Brain pericyte (primary cell): ENCODE measurements at regions not wholly inside any gene's neighbourhood (a gene's known extent, or its start where the extent isn't known, plus 50 kb on each side); places are given as distances from the start of the nearest gene placed in this dataset.
"Not testable (repeated sequence)": the region's sequence is repeated elsewhere in the genome, so short reads cannot be mapped to it uniquely, and the experiment has no call there.

Source experiments
- DNase-seq: peaks from one replicate; pipeline ENCODE4 v3.0.0-alpha.2; 2012; ENCODE audit warnings: low read depth, low spot score

DNA sequence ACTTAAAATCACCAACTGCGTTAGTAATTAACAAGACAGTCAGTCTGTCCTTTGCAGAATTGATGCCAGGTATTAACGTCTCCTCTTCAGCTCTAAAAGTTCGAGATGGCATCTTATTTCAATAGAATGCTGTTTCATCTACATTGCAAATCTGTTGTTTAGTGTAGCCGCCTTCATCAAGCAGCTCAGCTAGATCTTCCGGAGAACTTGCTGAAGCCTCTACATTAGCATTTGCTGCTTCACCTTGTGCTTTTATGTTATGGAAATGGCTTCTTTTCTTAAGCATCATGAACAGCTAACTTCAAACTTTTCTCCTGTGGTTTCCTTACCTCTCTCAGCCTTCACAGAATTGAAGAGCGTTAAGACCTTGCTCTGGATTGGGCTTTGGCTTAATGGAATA is 95.5 kb upstream of the FAM20C start:
- no peak for DNase-seq

DNA sequence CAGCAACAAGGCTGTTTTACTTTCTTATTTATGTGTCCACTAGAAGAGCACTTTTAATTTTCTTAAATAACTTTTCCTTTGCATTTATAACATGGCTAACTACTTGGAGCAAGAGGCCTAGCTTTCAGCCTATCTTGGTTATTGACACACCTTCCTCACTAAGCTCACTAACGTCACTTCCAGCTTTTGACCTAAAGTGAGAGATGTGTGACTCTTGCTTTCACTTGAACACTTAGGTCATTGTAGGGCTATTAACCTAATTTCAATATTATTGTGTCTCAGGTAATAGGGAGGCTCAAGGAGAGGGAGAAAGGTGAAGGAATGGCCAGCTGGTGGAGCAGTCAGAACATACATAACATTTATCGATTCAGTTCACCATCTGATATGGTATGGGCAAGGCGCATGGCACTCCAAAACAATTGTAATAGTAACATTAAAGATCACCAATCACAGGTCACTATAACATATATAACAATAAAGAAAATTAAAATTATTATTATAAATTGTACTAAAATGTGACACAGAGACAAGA is 95.0 kb upstream of the FAM20C start:
- no peak for DNase-seq

- no peak for DNase-seq
Measured at GRCh38 chr7:101146-102046, 91.0 kb upstream of the FAM20C start.

DNA sequence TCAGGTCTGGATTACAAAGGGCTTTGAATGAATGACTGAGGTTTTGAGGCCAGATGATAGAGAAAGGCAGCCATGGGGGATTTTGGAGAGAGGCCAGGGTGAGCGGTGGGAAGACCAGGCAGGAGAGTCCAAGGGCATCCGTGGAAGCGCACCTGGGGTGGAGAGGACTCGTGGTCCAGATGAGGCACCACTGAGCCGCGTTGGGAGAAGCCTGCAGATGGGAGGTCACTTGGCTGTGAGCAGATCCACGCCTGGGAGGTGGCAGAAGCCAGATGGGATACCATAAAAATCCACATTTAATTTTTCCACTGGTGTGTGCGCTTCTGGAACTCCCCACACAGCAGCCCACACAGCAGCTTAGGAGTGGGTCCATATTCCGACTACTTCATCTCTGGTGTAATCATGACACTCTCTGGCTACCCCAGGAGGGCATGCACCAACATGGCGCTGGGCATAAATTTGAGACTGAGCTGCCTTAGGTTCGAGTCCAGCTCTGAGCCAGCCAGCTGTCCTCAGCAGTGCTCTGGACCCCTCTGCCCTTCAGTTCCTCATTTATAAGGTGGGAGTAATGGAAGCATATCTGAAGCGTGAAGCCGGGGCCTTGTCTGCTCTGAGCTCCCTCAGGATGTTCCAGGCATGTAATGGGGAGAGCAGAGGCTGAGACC is 90.2 kb upstream of the FAM20C start:
- no peak for DNase-seq

DNA sequence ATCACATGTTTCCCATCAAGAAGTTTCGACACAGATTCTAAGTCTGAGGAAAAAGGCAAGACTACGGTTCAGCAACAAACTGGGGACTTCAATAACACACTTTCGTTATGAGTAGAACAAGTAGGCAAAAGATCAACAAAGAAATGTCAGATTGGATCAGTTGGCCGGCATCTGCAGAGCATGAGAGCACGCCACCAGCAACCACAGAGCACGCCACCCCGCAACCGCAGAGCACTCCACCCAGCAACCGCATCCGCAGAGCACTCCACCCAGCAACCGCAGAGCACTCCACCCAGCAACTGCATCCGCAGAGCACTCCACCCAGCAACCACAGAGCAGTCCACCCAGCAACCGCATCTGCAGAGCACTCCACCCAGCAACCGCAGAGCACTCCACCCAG is 89.7 kb upstream of the FAM20C start:
- no peak for DNase-seq

DNA sequence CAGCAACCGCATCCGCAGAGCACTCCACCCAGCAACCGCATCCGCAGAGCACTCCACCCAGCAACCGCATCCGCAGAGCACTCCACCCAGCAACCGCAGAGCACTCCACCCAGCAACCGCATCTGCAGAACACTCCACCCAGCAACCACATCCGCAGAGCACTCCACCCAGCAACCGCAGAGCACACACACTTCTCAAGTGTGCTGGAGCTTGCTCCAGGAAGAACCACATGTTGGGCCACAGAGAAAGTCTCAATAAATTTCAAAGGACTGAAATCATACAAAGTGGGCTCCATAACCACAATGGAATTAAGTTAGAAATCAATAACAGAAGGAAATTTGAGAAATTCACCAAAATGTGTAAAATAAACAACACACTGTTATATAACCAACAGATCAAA is 88.4 kb upstream of the FAM20C start:
- not testable (repeated sequence) for DNase-seq

DNA sequence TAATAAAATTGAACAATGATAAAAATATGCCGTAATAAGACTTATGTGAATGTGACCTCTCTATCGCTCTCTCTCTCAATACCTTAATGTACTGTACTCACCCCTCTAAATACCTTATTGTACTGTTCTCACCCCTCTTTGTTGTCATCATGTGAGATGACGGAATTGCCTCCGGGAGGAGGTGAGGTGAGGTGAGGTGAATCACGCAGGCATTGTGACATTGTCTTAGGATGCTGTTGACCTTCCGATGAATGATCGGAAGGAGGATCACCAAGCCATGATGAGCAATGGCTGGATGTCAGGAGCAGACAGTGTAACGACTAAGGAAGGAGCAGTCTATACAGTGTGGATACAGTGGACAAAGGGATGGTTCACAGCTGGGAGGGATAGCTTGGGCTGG is 87.4 kb upstream of the FAM20C start:
- no peak for DNase-seq

DNA sequence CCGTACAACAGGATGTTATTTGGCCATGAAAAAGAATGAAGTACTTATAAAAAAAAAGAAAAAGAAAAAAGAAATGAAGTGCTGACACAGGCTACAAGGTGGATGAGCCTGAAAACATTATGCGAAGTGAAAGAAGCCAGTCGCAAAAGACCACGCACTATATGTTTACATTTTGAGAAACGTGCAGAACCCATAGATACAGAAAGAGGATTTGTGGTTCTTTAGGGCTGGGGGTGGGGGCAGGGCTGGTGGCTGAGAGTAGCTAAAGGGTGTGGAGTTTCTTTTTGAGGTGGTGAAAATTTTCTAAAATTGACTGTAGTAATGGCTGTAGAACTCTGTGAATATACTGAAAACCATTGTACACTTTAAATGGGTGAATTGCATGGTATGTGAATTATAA is 86.0 kb upstream of the FAM20C start:
- no peak for DNase-seq

GRCh38 chr7:107233-107632 is 85.1 kb upstream of the FAM20C start:
- no peak for DNase-seq

DNA sequence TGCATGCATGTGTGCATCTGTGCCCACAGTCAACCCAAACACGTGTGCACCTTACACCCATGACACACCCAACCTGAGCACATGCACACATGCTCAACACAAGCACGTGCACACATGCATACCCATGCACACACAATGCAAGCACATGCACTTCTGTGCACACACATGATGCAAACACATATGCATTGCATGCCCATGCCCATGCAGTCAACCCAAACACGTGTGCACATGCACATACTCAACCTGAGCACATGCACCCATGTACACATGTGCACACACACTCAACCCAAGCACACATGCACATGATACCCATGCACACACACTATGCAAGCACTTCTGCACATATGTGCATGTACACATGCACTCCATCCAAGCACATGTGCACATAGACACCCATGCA is 84.5 kb upstream of the FAM20C start:
- no peak for DNase-seq

GRCh38 chr7:109094-109493 is 83.3 kb upstream of the FAM20C start:
- no peak for DNase-seq

DNA sequence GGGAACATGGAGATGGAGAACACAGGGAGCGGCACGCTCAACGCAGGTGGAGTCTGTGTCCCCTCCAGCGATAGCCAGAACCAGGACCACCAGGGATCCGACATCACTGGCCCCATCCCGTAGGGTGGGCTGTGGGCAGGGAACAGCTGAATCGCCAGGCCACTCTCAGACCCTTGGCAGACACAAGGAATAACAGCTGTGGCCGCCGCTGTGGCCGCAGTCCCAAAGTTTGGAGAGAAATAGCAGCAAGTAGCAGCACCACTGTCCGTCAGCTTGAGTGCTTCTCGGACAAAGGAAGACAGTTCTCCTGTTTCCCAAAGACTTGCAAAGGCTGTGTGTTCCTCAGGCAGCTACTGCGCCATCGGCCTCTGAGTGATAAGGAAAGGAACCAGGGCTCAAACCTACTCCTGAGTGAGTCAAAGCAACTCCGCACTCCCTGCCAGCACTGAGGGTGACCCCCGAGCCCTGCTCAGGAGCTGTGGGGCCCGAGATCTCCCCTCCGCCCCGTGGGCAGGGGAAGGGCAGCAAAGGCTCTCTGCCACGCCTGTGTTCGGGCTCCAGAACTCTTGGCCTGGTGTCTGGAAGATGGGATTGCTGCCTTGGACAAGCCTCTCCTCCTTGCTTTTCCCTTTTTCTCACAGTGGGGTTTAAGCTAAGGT is 82.3 kb upstream of the FAM20C start:
- no peak for DNase-seq

GRCh38 chr7:110557-111232 is 81.7 kb upstream of the FAM20C start:
- DNase-seq, result no peak

GRCh38 chr7:111591-111990 is 80.8 kb upstream of the FAM20C start:
- no peak for DNase-seq

DNA sequence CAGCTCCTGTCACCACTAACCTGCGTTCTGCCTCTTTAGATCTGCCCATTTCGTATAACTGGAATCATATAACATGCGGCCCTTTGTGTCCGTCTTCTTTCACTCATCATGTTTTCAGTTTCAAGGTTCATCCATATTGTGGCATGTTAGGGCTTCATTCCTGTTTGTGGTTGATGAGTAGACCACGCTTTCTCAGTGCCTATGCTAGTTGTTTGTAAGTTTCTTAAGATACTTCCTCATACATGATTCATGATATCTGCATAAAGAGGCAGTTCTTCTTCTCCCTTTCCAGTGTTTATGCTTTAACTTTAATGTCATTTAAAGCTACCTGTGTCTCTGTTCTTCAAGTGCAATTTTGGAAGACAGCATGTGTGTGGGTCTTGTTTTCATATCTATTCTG is 79.5 kb upstream of the FAM20C start:
- DNase-seq, result no peak

GRCh38 chr7:115274-115911 is 77.0 kb upstream of the FAM20C start:
- DNase-seq, result no peak

GRCh38 chr7:116188-116981 is 76.0 kb upstream of the FAM20C start:
- no peak for DNase-seq

- no peak for DNase-seq
Measured at GRCh38 chr7:117836-118614, 74.3 kb upstream of the FAM20C start.

DNA sequence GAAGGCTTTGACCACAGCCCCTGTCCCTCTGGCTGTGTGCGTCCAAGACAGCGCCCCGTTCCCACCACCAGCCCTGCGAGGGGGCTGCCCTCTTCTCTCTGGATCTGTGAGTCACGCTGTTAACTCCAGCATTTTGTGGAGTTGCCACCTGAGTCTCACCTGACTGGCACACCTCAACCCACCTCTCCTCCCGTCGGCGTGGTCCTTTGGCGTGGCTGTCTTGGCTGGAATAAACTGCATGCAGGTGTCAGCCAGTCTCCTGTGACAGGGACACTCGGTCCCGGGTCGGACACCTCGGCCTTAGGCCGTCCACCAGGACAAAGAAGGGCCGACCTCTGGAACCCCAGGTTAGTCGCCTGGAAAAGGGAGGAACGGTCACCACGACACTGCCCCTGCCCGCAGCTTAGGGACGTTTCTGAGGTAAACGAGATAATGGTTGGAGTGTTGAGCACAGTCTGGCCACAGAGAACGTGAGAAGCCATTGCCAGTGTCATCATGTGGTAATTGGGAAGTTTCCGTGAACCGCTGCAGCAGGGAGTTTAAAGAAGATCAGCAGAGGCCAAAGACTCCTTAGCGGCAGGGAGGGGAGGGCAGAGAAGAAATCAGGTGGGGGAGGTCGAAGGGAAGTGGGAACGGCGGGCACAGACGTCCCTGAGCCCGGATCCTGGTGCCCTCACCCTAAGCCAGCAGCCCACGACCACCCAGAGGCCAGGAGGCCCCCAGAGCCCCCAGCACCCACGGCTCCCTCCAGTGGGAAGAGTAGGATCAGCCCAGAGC is 73.6 kb upstream of the FAM20C start:
- no peak for DNase-seq
